NB4 (cell line): ENCODE measurements at regions not wholly inside any gene's neighbourhood (a gene's known extent, or its start where the extent isn't known, plus 50 kb on each side); places are given as distances from the start of the nearest gene placed in this dataset.
"Not testable (repeated sequence)": the region's sequence is repeated elsewhere in the genome, so short reads cannot be mapped to it uniquely, and the experiment has no call there.

Experiments
- MYC ChIP-seq: IDR thresholded peaks from 2 replicates; pipeline ENCODE4 v1.6.1; 2011; ENCODE audit warnings: low read depth, low read length
- POLR2A ChIP-seq: IDR thresholded peaks from 2 replicates; pipeline ENCODE4 v1.6.1; 2011; ENCODE audit warnings: mild to moderate bottlenecking; ENCODE audit not compliant: insufficient read length; ENCODE audit errors: extremely low read depth
- TF ChIP-seq, protein P1 (sequence below): IDR thresholded peaks from one replicate; pipeline ENCODE4 v1.5.1; 2012; ENCODE audit warnings: low read depth, low read length
- TF ChIP-seq, protein P2 (sequence below): IDR thresholded peaks from 2 replicates; pipeline ENCODE4 v1.6.1; 2011; ENCODE audit warnings: low read depth, low read length

- not testable (repeated sequence) for TF ChIP-seq POLR2A, MYC
- TF ChIP-seq, protein P1, sequence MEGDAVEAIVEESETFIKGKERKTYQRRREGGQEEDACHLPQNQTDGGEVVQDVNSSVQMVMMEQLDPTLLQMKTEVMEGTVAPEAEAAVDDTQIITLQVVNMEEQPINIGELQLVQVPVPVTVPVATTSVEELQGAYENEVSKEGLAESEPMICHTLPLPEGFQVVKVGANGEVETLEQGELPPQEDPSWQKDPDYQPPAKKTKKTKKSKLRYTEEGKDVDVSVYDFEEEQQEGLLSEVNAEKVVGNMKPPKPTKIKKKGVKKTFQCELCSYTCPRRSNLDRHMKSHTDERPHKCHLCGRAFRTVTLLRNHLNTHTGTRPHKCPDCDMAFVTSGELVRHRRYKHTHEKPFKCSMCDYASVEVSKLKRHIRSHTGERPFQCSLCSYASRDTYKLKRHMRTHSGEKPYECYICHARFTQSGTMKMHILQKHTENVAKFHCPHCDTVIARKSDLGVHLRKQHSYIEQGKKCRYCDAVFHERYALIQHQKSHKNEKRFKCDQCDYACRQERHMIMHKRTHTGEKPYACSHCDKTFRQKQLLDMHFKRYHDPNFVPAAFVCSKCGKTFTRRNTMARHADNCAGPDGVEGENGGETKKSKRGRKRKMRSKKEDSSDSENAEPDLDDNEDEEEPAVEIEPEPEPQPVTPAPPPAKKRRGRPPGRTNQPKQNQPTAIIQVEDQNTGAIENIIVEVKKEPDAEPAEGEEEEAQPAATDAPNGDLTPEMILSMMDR = not testable (repeated sequence)
- TF ChIP-seq, protein P2, sequence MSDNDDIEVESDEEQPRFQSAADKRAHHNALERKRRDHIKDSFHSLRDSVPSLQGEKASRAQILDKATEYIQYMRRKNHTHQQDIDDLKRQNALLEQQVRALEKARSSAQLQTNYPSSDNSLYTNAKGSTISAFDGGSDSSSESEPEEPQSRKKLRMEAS = not testable (repeated sequence)
Measured at GRCh38 chr1:112853915-112854314, 102.1 kb downstream of the SLC16A1 start.
